Heart left ventricle (tissue), 16 donors: ENCODE measurements at regions not wholly inside any gene's neighbourhood (a gene's known extent, or its start where the extent isn't known, plus 50 kb on each side); places are given as distances from the start of the nearest gene placed in this dataset.
"Not testable (repeated sequence)": the region's sequence is repeated elsewhere in the genome, so short reads cannot be mapped to it uniquely, and the experiment has no call there.

Source experiments
- ATAC-seq, 4 donors: fragments of 200-7000 bp; cut with Tn5 transposase; one replicate each; pipeline ENCODE4 v1.9.1; 2020 to 2022; ENCODE audit warnings: moderate library complexity in 4 of 4, mild to moderate bottlenecking in 3 of 4, moderate number of reproducible peaks in 1 of 4
- DNase-seq, 5 donors: peaks; one replicate each; pipeline ENCODE4 v3.0.0-alpha.2; 2020
- H3K27ac ChIP-seq, 12 donors: fragments of 200-600 bp; sonication (generic) in 4 of 12; one replicate each; pipeline versions ENCODE4 v1.5.0 to v1.8.0; 2016 to 2022; ENCODE audit warnings: mild to moderate bottlenecking in 2 of 12
- H3K27me3 ChIP-seq, 9 donors: fragments of 200-600 bp; sonication (generic) in 2 of 9; one replicate each; pipeline versions ENCODE4 v1.5.1 to v1.8.0; 2016 to 2022; ENCODE audit warnings: mild to moderate bottlenecking in 3 of 9
- H3K36me3 ChIP-seq, 9 donors: fragments of 200-600 bp; sonication (generic) in 2 of 9; one replicate each; pipeline versions ENCODE4 v1.5.0 to v1.8.0; 2018 to 2022; ENCODE audit warnings: mild to moderate bottlenecking in 2 of 9
- H3K4me1 ChIP-seq, 12 donors: fragments of 200-600 bp; sonication (generic) in 4 of 12; one replicate each; pipeline versions ENCODE4 v1.5.0 to v1.8.0; 2016 to 2022; ENCODE audit warnings: mild to moderate bottlenecking in 3 of 12
- H3K4me3 ChIP-seq, 12 donors: fragments of 200-600 bp; sonication (generic) in 4 of 12; one replicate each; pipeline versions ENCODE4 v1.5.0 to v1.8.0; 2017 to 2022; ENCODE audit warnings: mild to moderate bottlenecking in 9 of 12, moderate library complexity in 4 of 12
- H3K9me3 ChIP-seq, 12 donors: fragments of 200-600 bp; sonication (generic) in 4 of 12; one replicate each; pipeline versions ENCODE4 v1.5.0 to v1.8.0; 2016 to 2022; ENCODE audit warnings: mild to moderate bottlenecking in 1 of 12
- POLR2A ChIP-seq, 2 donors: fragments of 450-650 bp; IDR thresholded peaks; one replicate each; pipeline ENCODE4 v1.6.1; 2017; ENCODE audit warnings: antibody characterized with exemption in 2 of 2, mild to moderate bottlenecking in 2 of 2, moderate library complexity in 2 of 2
- WGBS, 4 donors: extraction: QIAGEN DNeasy Blood & Tissue Kit in 2 of 4; methylation state at CpG; one replicate each; pipeline versions ENCODE4 v1.1.5 to v1.1.7; 2013 to 2018; 5-methylcytosine and 5-hydroxymethylcytosine counted together
- intact Hi-C, 10 donors: fragments of 100-400 bp; cut with DNase I; formaldehyde crosslinking; loops; one replicate each; pipeline versions ENCODE4 v1.11.1 to v1.14.2; 2022
- TF ChIP-seq, protein P1 (sequence below), 12 donors: fragments of 200-600 bp; sonication (generic) in 4 of 12; IDR thresholded peaks; one replicate each; pipeline versions ENCODE4 v1.5.0 to v1.8.0; 2018 to 2022; ENCODE audit warnings: antibody characterized with exemption in 12 of 12, mild to moderate bottlenecking in 5 of 12
- donor health status: ischemic (EF 13 %, LVEDD 7.1; RV severe dilation, severe dysfunction).
- donor health status: healthy with polysubstance abuse.
- donor health status: DM: no; HTN: yes; CAD: no.
- donor health status: DM: no; HTN: no; CAD: no.
- donor health status: ischemic (EF 25% LVEDD 6.9; RV normal size, moderate dysfunction).
- donor health status: ischemic (EF 25% LVEDD 5.7; RV mildly dilated, moderate dysfunction).
- donor health status: healthy.
- donor health status: DM: yes; HTN: yes; CAD: no.
- donor health status: ischemic (EF 35%, LVEDD 5.7; RV mildly dilated, moderate dysfunction).
- donor health status: nonischemic (EF 11% LVEDD 7.7; RV severe dilation, severe dysfunction).
- donor health status: DM: yes; HTN: yes; CAD: no.
- donor health status: PGD.
- donor health status: ischemic (EF 29% LVEDD 5.4; RV normal size, mild dysfunction).
- donor health status: nonischemic (EF 23%, LVEDD 6.1; RV moderate dilation, normal function).

DNA sequence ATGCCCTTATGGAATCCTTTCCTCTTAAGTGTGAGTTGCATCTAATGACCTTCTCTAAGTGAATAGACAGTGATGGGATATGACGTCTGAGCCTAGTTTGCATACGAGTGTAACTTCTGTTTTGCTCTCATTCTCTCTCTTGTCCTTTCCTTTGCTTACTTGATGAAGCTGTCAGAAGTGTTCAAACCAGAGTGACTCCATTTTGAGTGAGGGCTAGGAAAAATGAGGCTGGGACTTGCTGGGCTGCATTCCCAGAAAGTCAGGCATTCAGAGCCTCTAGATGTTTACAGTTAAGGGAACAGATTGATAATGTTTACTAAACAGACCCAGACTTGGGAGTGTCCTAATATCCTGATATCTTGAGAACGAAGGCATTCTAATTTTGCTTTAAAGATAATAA lies 311.2 kb upstream of the SOX4 start:
- intact Hi-C loops, H3K4me3 ChIP-seq, H3K27ac ChIP-seq, DNase-seq, H3K9me3 ChIP-seq, H3K36me3 ChIP-seq, ATAC-seq, H3K27me3 ChIP-seq: not testable (repeated sequence)
- 77 to 89% (median 85%) methylated on average over 3 of the region's 3 CpGs for WGBS, 4 donors
- peaks cover 0 to 12% (median 0%) of the 10 kb centered on the region in 12 donors for H3K4me1 ChIP-seq

DNA sequence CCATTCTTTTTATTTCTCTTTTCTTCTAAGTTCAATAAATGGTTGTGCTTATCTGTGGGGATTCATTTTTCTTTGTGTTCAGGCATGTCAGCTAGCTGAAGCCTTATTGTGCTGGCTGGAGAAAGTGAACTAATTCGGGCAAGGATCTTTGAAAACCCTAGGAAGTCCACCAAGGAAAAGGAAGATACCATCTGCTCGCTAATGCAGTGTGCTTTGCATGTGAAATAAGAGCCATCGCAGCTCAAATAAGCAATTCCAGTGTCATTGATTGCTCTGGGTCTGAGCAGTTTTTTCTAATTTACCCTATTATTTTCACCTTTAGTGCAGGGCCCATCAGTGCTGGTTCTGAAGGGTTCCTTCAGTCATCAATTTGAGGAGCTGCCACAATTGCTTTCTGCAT lies 309.4 kb upstream of the SOX4 start:
- no peaks in the 10 kb centered on the region for H3K9me3 ChIP-seq
- H3K27me3 ChIP-seq = no peaks in the 10 kb centered on the region
- H3K36me3 ChIP-seq = no peaks in the 10 kb centered on the region
- ATAC-seq = no peak
- DNase-seq = no peak
- H3K4me1 ChIP-seq = no peaks in the 10 kb centered on the region
- 93 to 96% (median 94%) methylated on average over 3 of the region's 3 CpGs for WGBS, 4 donors
- no peak overlapping the region for H3K27ac ChIP-seq
- TF ChIP-seq, protein P1, sequence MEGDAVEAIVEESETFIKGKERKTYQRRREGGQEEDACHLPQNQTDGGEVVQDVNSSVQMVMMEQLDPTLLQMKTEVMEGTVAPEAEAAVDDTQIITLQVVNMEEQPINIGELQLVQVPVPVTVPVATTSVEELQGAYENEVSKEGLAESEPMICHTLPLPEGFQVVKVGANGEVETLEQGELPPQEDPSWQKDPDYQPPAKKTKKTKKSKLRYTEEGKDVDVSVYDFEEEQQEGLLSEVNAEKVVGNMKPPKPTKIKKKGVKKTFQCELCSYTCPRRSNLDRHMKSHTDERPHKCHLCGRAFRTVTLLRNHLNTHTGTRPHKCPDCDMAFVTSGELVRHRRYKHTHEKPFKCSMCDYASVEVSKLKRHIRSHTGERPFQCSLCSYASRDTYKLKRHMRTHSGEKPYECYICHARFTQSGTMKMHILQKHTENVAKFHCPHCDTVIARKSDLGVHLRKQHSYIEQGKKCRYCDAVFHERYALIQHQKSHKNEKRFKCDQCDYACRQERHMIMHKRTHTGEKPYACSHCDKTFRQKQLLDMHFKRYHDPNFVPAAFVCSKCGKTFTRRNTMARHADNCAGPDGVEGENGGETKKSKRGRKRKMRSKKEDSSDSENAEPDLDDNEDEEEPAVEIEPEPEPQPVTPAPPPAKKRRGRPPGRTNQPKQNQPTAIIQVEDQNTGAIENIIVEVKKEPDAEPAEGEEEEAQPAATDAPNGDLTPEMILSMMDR (IDR thresholded peaks at IDR 0.05) = no peak
- no peak for TF ChIP-seq POLR2A (IDR thresholded peaks at IDR 0.05)
- intact Hi-C loops = no loop called here
- H3K4me3 ChIP-seq = no peak overlapping the region

DNA sequence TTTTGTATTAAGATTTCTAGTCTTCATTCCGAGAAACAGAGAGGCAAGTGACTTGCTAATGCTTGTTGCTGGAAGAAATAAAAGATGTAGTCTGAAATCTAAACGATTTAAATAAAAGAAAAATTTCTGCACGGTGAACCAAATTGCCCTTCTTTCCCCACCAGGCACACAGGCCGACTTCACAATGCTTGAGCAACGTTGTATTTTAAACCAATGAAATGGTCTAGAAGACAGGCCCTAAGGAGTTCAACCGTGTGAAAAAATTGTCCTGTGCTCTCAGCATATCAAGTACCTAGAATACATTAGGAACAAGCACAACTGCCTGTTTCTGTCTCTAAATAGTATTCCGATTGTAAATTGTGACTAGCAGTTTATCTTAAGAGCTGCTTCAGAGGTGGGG lies 308.8 kb upstream of the SOX4 start:
- H3K4me1 ChIP-seq = no peaks in the 10 kb centered on the region
- H3K27me3 ChIP-seq = no peaks in the 10 kb centered on the region
- DNase-seq = no peak
- WGBS, 4 donors = 87 to 90% (median 88%) methylated on average over 7 of the region's 7 CpGs
- H3K9me3 ChIP-seq = no peaks in the 10 kb centered on the region
- H3K27ac ChIP-seq = no peak overlapping the region
- H3K4me3 ChIP-seq = no peak overlapping the region
- TF ChIP-seq POLR2A (IDR thresholded peaks at IDR 0.05) = no peak
- TF ChIP-seq, protein P1 (IDR thresholded peaks at IDR 0.05) = no peak
- no peak for ATAC-seq
- no peaks in the 10 kb centered on the region for H3K36me3 ChIP-seq
- intact Hi-C loops = no loop called here

DNA sequence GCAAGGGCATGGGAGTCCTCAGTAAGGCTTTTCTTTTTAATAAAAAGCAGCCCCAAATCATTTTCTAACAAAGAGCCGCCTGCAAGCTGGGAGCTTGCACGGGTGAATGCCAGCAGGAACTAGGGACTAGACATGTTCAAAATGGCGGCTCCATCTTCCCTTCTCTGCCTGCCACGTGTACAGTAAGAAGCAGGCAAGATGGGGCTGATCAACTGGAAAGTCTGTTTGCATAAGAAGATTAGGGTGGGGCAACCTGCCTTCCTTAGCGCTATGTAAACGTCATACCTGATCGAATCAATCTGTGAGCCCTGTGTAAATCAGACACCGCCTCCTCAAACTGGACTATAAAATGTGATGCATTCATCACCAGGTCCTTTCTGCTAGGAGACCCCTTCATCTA lies 299.4 kb upstream of the SOX4 start:
- 87 to 96% (median 94%) methylated on average over 8 of the region's 8 CpGs for WGBS, 4 donors
- H3K27ac ChIP-seq = no peak overlapping the region
- intact Hi-C loops = loop anchor here in 1 of 10 donors (10.0 kb wide), 1 partner anchor 329 kb away; no protein-coding TSS in a partner anchor
- H3K27me3 ChIP-seq = no peaks in the 10 kb centered on the region
- no peaks in the 10 kb centered on the region for H3K36me3 ChIP-seq
- H3K9me3 ChIP-seq = peaks cover 0 to 8% (median 0%) of the 10 kb centered on the region in 12 donors
- no peak for TF ChIP-seq POLR2A (IDR thresholded peaks at IDR 0.05)
- TF ChIP-seq, protein P1 (IDR thresholded peaks at IDR 0.05) = no peak
- H3K4me1 ChIP-seq = no peaks in the 10 kb centered on the region
- no peak overlapping the region for H3K4me3 ChIP-seq
- DNase-seq (no peak), ATAC-seq (no peak)

DNA sequence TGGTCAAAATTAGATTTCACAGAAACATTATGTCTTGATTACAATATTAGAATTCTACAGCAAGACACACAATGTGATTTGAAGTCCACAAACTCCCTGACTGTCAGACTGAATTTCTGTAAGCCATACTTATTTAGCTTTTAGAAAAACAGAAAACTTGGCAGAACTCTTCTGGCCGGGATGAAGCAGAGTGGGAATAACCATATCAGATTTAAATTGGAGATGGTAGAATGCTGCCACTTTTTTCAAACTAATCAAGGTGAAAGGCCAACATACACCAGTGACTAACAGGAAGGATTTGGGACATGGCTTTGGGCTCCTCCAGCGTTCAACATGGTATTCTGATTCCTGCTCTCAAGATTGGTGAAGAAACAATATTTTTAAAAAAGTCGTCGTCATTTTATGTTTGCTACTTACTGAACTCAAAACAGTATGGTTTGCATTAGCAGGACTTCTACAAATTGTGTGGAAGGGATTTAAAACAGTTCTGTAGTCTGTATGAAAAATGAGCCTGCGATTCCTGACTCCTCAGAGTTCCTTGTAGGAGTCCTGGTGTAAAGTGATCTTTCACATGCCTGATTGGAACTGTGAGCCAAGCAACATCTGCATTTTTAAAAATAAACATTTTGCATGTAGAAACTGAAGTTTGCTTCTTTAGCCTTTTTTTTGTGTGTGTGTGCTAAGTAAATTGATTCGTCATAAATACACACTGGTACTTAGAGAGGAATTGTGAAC lies 297.9 kb upstream of the SOX4 start:
- Histone ChIP-seq H3K27ac (no peak overlapping the region), H3K4me1 (no peaks in the 10 kb centered on the region), H3K36me3 (no peaks in the 10 kb centered on the region), H3K4me3 (no peak overlapping the region), H3K27me3 (no peaks in the 10 kb centered on the region), H3K9me3 (peaks cover 0 to 20% (median 2%) of the 10 kb centered on the region in 12 donors)
- 82 to 91% (median 85%) methylated on average over 6 of the region's 6 CpGs for WGBS, 4 donors
- TF ChIP-seq, protein P1 (IDR thresholded peaks at IDR 0.05) = no peak
- no peak for TF ChIP-seq POLR2A (IDR thresholded peaks at IDR 0.05)
- intact Hi-C loops = loop anchor here in 1 of 10 donors (10.0 kb wide), 1 partner anchor 331 kb away; no protein-coding TSS in a partner anchor
- DNase-seq = no peak
- ATAC-seq = no peak
